Smooth muscle cell (in vitro differentiated cells): ENCODE measurements at regions not wholly inside any gene's neighbourhood (a gene's known extent, or its start where the extent isn't known, plus 50 kb on each side); places are given as distances from the start of the nearest gene placed in this dataset.

Experiments used
- DNase-seq: peaks from one replicate; lab custom pipeline; 2025; ENCODE audit not compliant: unreplicated experiment; lab: John Stamatoyannopoulos, UW
- H2AFZ ChIP-seq: fragments of 200-600 bp; sonication (generic); 2 replicates; pipeline ENCODE4 v1.6.0; 2016; ENCODE audit warnings: antibody characterized with exemption, low read depth, mild to moderate bottlenecking
- H3F3A ChIP-seq: fragments of 200-600 bp; sonication (generic); 2 replicates; pipeline ENCODE4 v1.6.0; 2017; ENCODE audit warnings: antibody characterized with exemption, low read depth
- H3K27ac ChIP-seq: fragments of 200-600 bp; sonication (generic); 2 replicates; pipeline ENCODE4 v1.5.1; 2016; ENCODE audit warnings: low read depth, mild to moderate bottlenecking
- H3K27me3 ChIP-seq: fragments of 200-600 bp; sonication (generic); 2 replicates; pipeline ENCODE4 v1.6.1; 2016; ENCODE audit warnings: low read depth, mild to moderate bottlenecking
- H3K36me3 ChIP-seq: fragments of 200-600 bp; sonication (generic); 2 replicates; pipeline ENCODE4 v1.5.1; 2016; ENCODE audit warnings: low read depth
- H3K4me1 ChIP-seq: fragments of 200-600 bp; sonication (generic); 2 replicates; pipeline ENCODE4 v1.5.1; 2016; ENCODE audit warnings: low read depth
- H3K4me2 ChIP-seq: fragments of 200-600 bp; sonication (generic); 2 replicates; pipeline ENCODE4 v1.6.0; 2016; ENCODE audit warnings: mild to moderate bottlenecking
- H3K4me3 ChIP-seq: fragments of 200-600 bp; sonication (generic); 2 replicates; pipeline ENCODE4 v1.5.1; 2016; ENCODE audit warnings: mild to moderate bottlenecking
- H3K79me2 ChIP-seq: fragments of 200-600 bp; sonication (generic); 2 replicates; pipeline ENCODE4 v1.6.0; 2016; ENCODE audit warnings: low read depth, mild to moderate bottlenecking
- H3K9ac ChIP-seq: fragments of 200-600 bp; sonication (generic); 2 replicates; pipeline ENCODE4 v1.6.0; 2016; ENCODE audit warnings: low read depth
- H3K9me3 ChIP-seq: fragments of 200-600 bp; sonication (generic); replicated peaks from 2 replicates; pipeline ENCODE4 v1.5.1; 2016; ENCODE audit warnings: low read depth
- H4K20me1 ChIP-seq: fragments of 200-600 bp; sonication (generic); 2 replicates; pipeline ENCODE4 v1.6.0; 2016; ENCODE audit warnings: low read depth
- WGBS: methylation state at CpG from one replicate; pipeline ENCODE4 v1.1.7; 2016; ENCODE audit warnings: low lambda C conversion rate; 5-methylcytosine and 5-hydroxymethylcytosine counted together
- TF ChIP-seq, protein P1 (sequence below): fragments of 200-600 bp; sonication (generic); IDR thresholded peaks from 2 replicates; pipeline ENCODE4 v1.5.1; 2017; ENCODE audit warnings: borderline replicate concordance, mild to moderate bottlenecking, antibody characterized with exemption; ENCODE audit not compliant: insufficient read depth, poor library complexity, severe bottlenecking

DNA sequence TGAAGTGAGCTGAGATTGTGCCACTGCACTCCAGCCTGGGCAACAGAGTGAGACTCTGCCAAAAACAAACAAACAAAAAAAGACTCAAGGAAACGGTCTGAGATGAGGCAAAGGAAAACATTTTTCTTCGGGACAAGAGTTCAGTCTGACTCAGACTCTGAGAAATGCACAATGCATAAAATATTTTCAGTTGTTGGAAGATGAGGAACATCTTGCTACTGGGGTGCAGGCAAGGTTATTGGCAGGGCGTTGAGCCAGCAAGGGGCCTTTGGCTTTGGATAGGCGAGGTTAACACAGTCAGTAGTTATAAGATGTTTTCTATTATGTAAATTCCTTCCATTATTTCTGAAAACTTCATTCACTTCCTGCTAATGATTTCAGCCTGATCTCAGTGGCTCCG lies 96.1 kb upstream of the VCX start:
- H3K27me3 ChIP-seq = no peaks in the 10 kb centered on the region
- no peaks in the 10 kb centered on the region for H3K79me2 ChIP-seq
- H3K4me3 ChIP-seq = no peak overlapping the region
- H2AFZ ChIP-seq = no peak overlapping the region
- no peak overlapping the region for H3K27ac ChIP-seq
- TF ChIP-seq, protein P1, sequence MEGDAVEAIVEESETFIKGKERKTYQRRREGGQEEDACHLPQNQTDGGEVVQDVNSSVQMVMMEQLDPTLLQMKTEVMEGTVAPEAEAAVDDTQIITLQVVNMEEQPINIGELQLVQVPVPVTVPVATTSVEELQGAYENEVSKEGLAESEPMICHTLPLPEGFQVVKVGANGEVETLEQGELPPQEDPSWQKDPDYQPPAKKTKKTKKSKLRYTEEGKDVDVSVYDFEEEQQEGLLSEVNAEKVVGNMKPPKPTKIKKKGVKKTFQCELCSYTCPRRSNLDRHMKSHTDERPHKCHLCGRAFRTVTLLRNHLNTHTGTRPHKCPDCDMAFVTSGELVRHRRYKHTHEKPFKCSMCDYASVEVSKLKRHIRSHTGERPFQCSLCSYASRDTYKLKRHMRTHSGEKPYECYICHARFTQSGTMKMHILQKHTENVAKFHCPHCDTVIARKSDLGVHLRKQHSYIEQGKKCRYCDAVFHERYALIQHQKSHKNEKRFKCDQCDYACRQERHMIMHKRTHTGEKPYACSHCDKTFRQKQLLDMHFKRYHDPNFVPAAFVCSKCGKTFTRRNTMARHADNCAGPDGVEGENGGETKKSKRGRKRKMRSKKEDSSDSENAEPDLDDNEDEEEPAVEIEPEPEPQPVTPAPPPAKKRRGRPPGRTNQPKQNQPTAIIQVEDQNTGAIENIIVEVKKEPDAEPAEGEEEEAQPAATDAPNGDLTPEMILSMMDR = no peak
- H3F3A ChIP-seq = no peaks in the 10 kb centered on the region
- no peaks in the 10 kb centered on the region for H4K20me1 ChIP-seq
- H3K4me1 ChIP-seq = no peaks in the 10 kb centered on the region
- WGBS = 65% methylated on average over 5 of the region's 5 CpGs
- no peak overlapping the region for H3K9ac ChIP-seq
- no peaks in the 10 kb centered on the region for H3K9me3 ChIP-seq
- DNase-seq = no peak
- no peaks in the 10 kb centered on the region for H3K36me3 ChIP-seq
- no peak overlapping the region for H3K4me2 ChIP-seq

DNA sequence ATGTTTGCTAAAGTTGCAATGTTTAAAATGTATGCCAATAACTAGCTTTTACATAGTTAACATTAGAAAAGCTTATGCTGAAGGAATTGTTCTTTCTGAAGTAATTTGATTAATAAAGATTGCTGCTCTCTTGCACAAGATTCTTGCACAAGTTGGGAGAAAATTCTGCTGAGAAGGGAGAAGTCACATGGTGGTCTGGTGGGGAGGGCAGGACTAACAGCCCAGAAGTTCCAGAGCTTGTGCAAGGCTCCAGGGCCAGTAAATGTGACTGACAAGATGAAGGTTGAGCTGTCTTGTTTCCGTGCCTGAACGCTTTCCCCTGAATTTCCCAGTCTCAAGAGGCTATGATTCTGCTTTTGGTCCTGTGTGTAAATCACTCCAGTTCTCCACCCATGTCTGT lies 112.9 kb upstream of the VCX start:
- H3K27me3 ChIP-seq = no peaks in the 10 kb centered on the region
- H3F3A ChIP-seq = no peaks in the 10 kb centered on the region
- H3K9ac ChIP-seq = no peak overlapping the region
- H3K9me3 ChIP-seq = no peaks in the 10 kb centered on the region
- no peak overlapping the region for H3K4me3 ChIP-seq
- H3K79me2 ChIP-seq = no peaks in the 10 kb centered on the region
- TF ChIP-seq, protein P1 = no peak
- no peak for DNase-seq
- 58% methylated on average over 2 of the region's 2 CpGs for WGBS
- no peaks in the 10 kb centered on the region for H3K4me1 ChIP-seq
- H3K36me3 ChIP-seq = no peaks in the 10 kb centered on the region
- no peak overlapping the region for H2AFZ ChIP-seq
- H3K4me2 ChIP-seq = no peak overlapping the region
- H3K27ac ChIP-seq = no peak overlapping the region
- H4K20me1 ChIP-seq = no peaks in the 10 kb centered on the region

DNA sequence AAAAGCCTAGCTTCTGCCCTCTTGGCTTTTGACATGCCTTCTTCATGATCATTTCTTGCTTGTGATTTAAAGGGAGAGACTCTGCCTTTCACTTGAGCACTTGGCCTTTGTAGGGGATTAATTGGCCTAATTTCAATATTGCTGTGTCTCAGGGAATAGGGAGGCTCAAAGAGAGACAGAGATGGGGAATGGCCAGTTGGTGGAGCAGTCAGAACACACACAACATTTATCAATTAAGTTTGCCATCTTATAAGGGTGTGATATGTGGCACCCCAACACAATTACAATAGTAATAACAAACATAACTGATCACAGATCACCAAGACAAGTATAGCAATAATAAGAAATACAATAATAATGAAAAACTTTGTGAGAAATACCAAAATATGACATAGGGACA lies 122.5 kb upstream of the VCX start:
- Histone ChIP-seq H3K9me3 (no peaks in the 10 kb centered on the region), H3F3A (no peaks in the 10 kb centered on the region), H3K27ac (no peak overlapping the region), H2AFZ (no peak overlapping the region), H3K9ac (no peak overlapping the region), H3K27me3 (no peaks in the 10 kb centered on the region), H3K4me1 (no peaks in the 10 kb centered on the region), H3K4me2 (no peak overlapping the region), H4K20me1 (no peaks in the 10 kb centered on the region), H3K36me3 (no peaks in the 10 kb centered on the region), H3K4me3 (no peak overlapping the region), H3K79me2 (no peaks in the 10 kb centered on the region)
- TF ChIP-seq, protein P1 = no peak
- DNase-seq = no peak

DNA sequence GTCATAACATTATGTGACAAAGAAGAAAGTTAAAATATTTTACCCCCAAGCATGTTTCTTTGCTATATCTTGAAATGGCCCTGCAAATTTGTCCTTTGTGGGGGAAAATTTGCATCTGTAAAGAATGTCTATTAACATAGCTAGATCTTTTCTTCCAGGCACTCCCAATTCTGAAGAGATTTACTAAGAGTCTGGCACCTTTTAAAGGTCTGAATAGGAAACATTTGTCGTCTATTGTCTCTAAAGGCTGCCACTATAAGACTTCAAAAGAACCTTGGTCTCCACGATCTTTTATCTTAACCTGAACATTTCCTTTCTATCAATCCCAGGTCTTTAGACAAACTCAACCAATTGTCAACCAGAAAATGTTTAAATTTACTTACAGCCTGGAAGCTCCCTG lies 128.6 kb upstream of the VCX start:
- no peaks in the 10 kb centered on the region for H3K4me1 ChIP-seq

More for the DNA sequence above, 128.6 kb upstream of the VCX start:
- Histone ChIP-seq H3K27ac (no peak overlapping the region), H3K9ac (no peak overlapping the region), H2AFZ (no peak overlapping the region), H3K9me3 (no peaks in the 10 kb centered on the region), H3K36me3 (no peaks in the 10 kb centered on the region), H3K79me2 (no peaks in the 10 kb centered on the region), H3K4me3 (no peak overlapping the region), H4K20me1 (no peaks in the 10 kb centered on the region), H3F3A (no peaks in the 10 kb centered on the region), H3K27me3 (no peaks in the 10 kb centered on the region), H3K4me2 (no peak overlapping the region)
- no peak for DNase-seq
- TF ChIP-seq, protein P1 = no peak
- WGBS = 31% methylated on average over 2 of the region's 2 CpGs
